Right lobe of liver (tissue), 4 donors: ENCODE measurements at regions not wholly inside any gene's neighbourhood (a gene's known extent, or its start where the extent isn't known, plus 50 kb on each side); places are given as distances from the start of the nearest gene placed in this dataset.

Source experiments
- CTCF ChIP-seq, 4 donors: fragments of 200-600 bp in 3 of 4; fragments of 450-650 bp in 1 of 4; IDR thresholded peaks; one replicate each; pipeline versions ENCODE4 v1.5.1 to v1.8.0; 2016 to 2022; ENCODE audit warnings: antibody characterized with exemption in 4 of 4, mild to moderate bottlenecking in 2 of 4
- POLR2A ChIP-seq: fragments of 450-650 bp; IDR thresholded peaks from one replicate; pipeline ENCODE4 v1.6.1; 2017; ENCODE audit warnings: antibody characterized with exemption, mild to moderate bottlenecking
- donor health status: DM: no; HTN: no; CAD: no.
- donor health status: DM: no; HTN: no; CAD: no.
- donor health status: DM: no; HTN: yes; CAD: no.

GRCh38 chr12:90504806-90505205, 450.2 kb downstream of the CCER1 start:
- TF ChIP-seq CTCF (IDR thresholded peaks at IDR 0.05) = no peak
- TF ChIP-seq POLR2A = no peak
